T-helper 17 cell (primary cell): ENCODE measurements at regions not wholly inside any gene's neighbourhood (a gene's known extent, or its start where the extent isn't known, plus 50 kb on each side); places are given as distances from the start of the nearest gene placed in this dataset.

Experiments used
- ATAC-seq: fragments of 150-1000 bp; cut with Tn5 transposase; 2 replicates; pipeline ENCODE4 v1.10.0; 2021; ENCODE audit warnings: mild to moderate bottlenecking, moderate library complexity
- DNase-seq, 3 donors: peaks; one replicate each; pipeline versions ENCODE4 v3.0.0 to v3.0.0-alpha.2; 2020 to 2021
- H3K9me3 ChIP-seq: one replicate; pipeline ENCODE4 v1.7.0; 2013; ENCODE audit warnings: low read length, mild to moderate bottlenecking; ENCODE audit not compliant: control insufficient read depth, poor library complexity, severe bottlenecking
- H3K27ac Mint-ChIP-seq: one replicate; pipeline ENCODE4 v1.8.0; 2022; ENCODE audit warnings: mild to moderate bottlenecking, moderate library complexity, mixed read lengths
- H3K27me3 Mint-ChIP-seq: one replicate; pipeline ENCODE4 v1.8.0; 2022; ENCODE audit warnings: mixed read lengths
- H3K36me3 Mint-ChIP-seq: one replicate; pipeline ENCODE4 v1.8.0; 2022; ENCODE audit warnings: low read depth, mixed read lengths
- H3K4me1 Mint-ChIP-seq: one replicate; pipeline ENCODE4 v1.8.0; 2022; ENCODE audit warnings: mild to moderate bottlenecking, mixed read lengths
- H3K4me3 Mint-ChIP-seq: one replicate; pipeline ENCODE4 v1.8.0; 2022; ENCODE audit warnings: mild to moderate bottlenecking, moderate library complexity, mixed read lengths

GRCh38 chr5:174667526-174667925 is 56.9 kb upstream of the MSX2 start:
- DNase-seq = no peak
- Mint-ChIP-seq H3K4me3 (peak overlapping the region; percentile 1), H3K4me1 (no peaks in the 10 kb centered on the region)

GRCh38 chr5:174668349-174668748 is 56.0 kb upstream of the MSX2 start:
- H3K9me3 ChIP-seq = no peaks in the 10 kb centered on the region
- ATAC-seq (no peak), DNase-seq (no peak)
- Mint-ChIP-seq H3K36me3 (no peaks in the 10 kb centered on the region), H3K27ac (no peak overlapping the region), H3K27me3 (peaks cover 17% of the 10 kb centered on the region), H3K4me3 (no peak overlapping the region), H3K4me1 (no peaks in the 10 kb centered on the region)

More at GRCh38 chr5:174667526-174667925, 56.9 kb upstream of the MSX2 start:
- no peaks in the 10 kb centered on the region for H3K9me3 ChIP-seq
- Mint-ChIP-seq H3K27ac (no peak overlapping the region), H3K27me3 (peaks cover 17% of the 10 kb centered on the region), H3K36me3 (no peaks in the 10 kb centered on the region)
- ATAC-seq = no peak
